ENCODE measurements at regions not wholly inside any gene's neighbourhood (a gene's known extent, or its start where the extent isn't known, plus 50 kb on each side); places are given as distances from the start of the nearest gene placed in this dataset.

GRCh38 chr2:146873646-146874259, 971.1 kb upstream of the ACVR2A start:
- no peaks in the 10 kb centered on the region; the same call in 1 of the 2 replicates for H3K4me1 ChIP-seq (ENCODE audit: insufficient read depth)
- ATAC-seq (no peak), DNase-seq (ENCODE audit: low spot score) (no peak)
- Mint-ChIP-seq H3K27ac (no peak overlapping the region), H3K4me1 (no peaks in the 10 kb centered on the region), H3K36me3 (ENCODE audit: low read depth) (no peaks in the 10 kb centered on the region), H3K27me3 (ENCODE audit: insufficient read depth, low read depth, poor library complexity) (no peaks in the 10 kb centered on the region), H3K4me3 (no peak overlapping the region), H3K9me3 (no peaks in the 10 kb centered on the region)
- no peak overlapping the region for H3K27ac ChIP-seq (ENCODE audit: low read depth)
- no peak overlapping the region for H3K4me3 ChIP-seq
- no peaks in the 10 kb centered on the region for H3K79me2 ChIP-seq (replicated peaks; ENCODE audit: insufficient read depth)
- TF ChIP-seq ZNF114 (CRISPR knock-in tag; IDR thresholded peaks at IDR 0.05) (no peak), EZH2 (IDR thresholded peaks at IDR 0.05; ENCODE audit: low read depth, unreplicated experiment) (no peak), POLR2AphosphoS5 (IDR thresholded peaks at IDR 0.05; ENCODE audit: low read depth) (no peak), NANOG (IDR thresholded peaks at IDR 0.05; ENCODE audit: borderline replicate concordance) (no peak), JUNB (IDR thresholded peaks at IDR 0.05; ENCODE audit: unreplicated experiment) (no peak), CREB1 (CRISPR knock-in tag; IDR thresholded peaks at IDR 0.05; ENCODE audit: low read depth) (no peak), REST (IDR thresholded peaks at IDR 0.05; ENCODE audit: unreplicated experiment) (no peak), ZNF462 (CRISPR knock-in tag; IDR thresholded peaks at IDR 0.05) (no peak), EZH2phosphoT487 (IDR thresholded peaks at IDR 0.05; ENCODE audit: unreplicated experiment) (no peak)
- no peaks in the 10 kb centered on the region for H3K36me3 ChIP-seq (ENCODE audit: insufficient read depth)
- H4K20me1 ChIP-seq (replicated peaks; ENCODE audit: insufficient read depth), result no peaks in the 10 kb centered on the region
- H2AFZ ChIP-seq, result no peak overlapping the region
- peaks cover 7% of the 10 kb centered on the region; the same call in 1 of the 2 replicates for H3K9me2 ChIP-seq (ENCODE audit: insufficient read depth)
- H3K27me3 ChIP-seq (ENCODE audit: insufficient read depth), result no peaks in the 10 kb centered on the region
- H3F3A ChIP-seq (replicated peaks; ENCODE audit: low read depth), result no peaks in the 10 kb centered on the region
- H3K4me2 ChIP-seq, result no peak overlapping the region

All from GM23338 (cell line).